ENCODE measurements at regions not wholly inside any gene's neighbourhood (a gene's known extent, or its start where the extent isn't known, plus 50 kb on each side); places are given as distances from the start of the nearest gene placed in this dataset.
"Not testable (repeated sequence)": the region's sequence is repeated elsewhere in the genome, so short reads cannot be mapped to it uniquely, and the experiment has no call there.

DNA sequence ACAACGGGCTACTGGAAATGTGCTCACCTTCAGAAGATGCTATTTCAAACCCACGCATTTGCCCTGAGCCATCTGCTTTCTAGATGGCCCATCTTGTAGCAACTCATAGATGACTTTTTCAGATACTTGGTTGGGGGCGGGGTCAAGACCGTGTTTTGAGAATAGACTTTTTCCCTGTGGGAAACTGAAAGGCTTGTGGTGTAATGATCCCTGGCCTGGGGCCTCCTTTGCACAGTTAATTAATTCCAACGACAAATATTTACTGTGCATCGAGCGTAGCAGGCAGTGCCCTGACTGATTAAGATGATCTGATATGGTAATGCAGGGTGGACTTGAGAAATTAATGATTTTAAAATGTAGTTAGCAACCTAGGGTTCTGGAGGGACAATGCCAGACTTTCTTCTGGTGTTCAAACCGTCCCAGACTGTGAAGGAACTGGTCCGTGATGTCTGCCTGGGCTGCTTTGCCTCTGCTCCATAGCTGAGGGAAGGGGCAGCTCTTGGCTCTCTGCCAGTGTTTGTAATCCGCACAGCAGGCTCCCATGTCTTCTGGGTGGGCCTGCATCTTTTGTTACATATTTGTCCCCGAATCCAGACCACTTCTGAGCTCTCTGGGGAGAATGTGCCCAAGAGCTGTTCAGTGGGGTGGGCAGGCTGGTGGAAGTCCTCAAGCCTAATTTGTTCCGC lies 84.8 kb downstream of the ADAMTS15 start:
- DNase-seq (no peak), ATAC-seq (ENCODE audit: low read depth) (no peak)
- ChIA-PET CTCF (no interaction called here), POLR2A (no interaction called here)
- TF ChIP-seq, protein P1, sequence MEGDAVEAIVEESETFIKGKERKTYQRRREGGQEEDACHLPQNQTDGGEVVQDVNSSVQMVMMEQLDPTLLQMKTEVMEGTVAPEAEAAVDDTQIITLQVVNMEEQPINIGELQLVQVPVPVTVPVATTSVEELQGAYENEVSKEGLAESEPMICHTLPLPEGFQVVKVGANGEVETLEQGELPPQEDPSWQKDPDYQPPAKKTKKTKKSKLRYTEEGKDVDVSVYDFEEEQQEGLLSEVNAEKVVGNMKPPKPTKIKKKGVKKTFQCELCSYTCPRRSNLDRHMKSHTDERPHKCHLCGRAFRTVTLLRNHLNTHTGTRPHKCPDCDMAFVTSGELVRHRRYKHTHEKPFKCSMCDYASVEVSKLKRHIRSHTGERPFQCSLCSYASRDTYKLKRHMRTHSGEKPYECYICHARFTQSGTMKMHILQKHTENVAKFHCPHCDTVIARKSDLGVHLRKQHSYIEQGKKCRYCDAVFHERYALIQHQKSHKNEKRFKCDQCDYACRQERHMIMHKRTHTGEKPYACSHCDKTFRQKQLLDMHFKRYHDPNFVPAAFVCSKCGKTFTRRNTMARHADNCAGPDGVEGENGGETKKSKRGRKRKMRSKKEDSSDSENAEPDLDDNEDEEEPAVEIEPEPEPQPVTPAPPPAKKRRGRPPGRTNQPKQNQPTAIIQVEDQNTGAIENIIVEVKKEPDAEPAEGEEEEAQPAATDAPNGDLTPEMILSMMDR (IDR thresholded peaks at IDR 0.05) = no peak
- H3K9me3 Mint-ChIP-seq = no peaks in the 10 kb centered on the region
- H3K4me1 Mint-ChIP-seq = no peaks in the 10 kb centered on the region
- no peaks in the 10 kb centered on the region for H3K36me3 Mint-ChIP-seq (ENCODE audit: low read depth)
- intact Hi-C loops (cut with micrococcal nuclease) = no loop called here
- no peak overlapping the region for H3K27ac Mint-ChIP-seq
- peaks cover 2% of the 10 kb centered on the region for H3K27me3 Mint-ChIP-seq
- H3K4me3 Mint-ChIP-seq = no peak overlapping the region

DNA sequence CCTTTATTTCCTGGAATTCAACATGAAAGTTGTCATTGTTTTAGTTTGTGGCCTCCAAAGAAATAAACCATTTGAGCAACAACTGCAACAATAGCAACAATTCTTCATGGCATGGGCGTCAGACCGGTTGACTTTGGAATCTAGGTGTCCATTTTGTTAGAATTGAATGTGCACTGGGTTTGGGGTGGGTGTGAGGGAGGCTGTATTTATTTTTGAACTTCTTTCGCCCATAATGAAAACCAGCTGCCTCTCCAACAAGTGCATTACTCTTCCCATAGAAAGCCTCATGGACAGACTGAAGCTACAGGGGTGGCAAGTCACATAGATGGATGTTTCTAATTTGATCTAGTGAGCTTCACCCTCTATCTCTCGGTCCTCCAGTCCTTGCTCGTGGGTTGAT lies 85.4 kb downstream of the ADAMTS15 start:
- Mint-ChIP-seq H3K4me1 (no peaks in the 10 kb centered on the region), H3K27me3 (peaks cover 5% of the 10 kb centered on the region), H3K4me3 (no peak overlapping the region), H3K9me3 (no peaks in the 10 kb centered on the region), H3K27ac (no peak overlapping the region), H3K36me3 (ENCODE audit: low read depth) (no peaks in the 10 kb centered on the region)
- intact Hi-C loops (cut with micrococcal nuclease) = no loop called here
- ATAC-seq (ENCODE audit: low read depth) (no peak), DNase-seq (no peak)
- CTCF ChIA-PET = no interaction called here
- POLR2A ChIA-PET = no interaction called here
- TF ChIP-seq, protein P1 (IDR thresholded peaks at IDR 0.05) = no peak

GRCh38 chr11:130534551-130534950 lies 86.1 kb downstream of the ADAMTS15 start:
- no peaks in the 10 kb centered on the region for H3K36me3 Mint-ChIP-seq (ENCODE audit: low read depth)
- ChIA-PET CTCF (no interaction called here), POLR2A (no interaction called here)
- TF ChIP-seq, protein P1 (IDR thresholded peaks at IDR 0.05) = no peak
- DNase-seq (no peak), ATAC-seq (ENCODE audit: low read depth) (no peak)
- peaks cover 5% of the 10 kb centered on the region for H3K27me3 Mint-ChIP-seq
- no peaks in the 10 kb centered on the region for H3K4me1 Mint-ChIP-seq
- intact Hi-C loops (cut with micrococcal nuclease) = no loop called here
- no peak overlapping the region for H3K4me3 Mint-ChIP-seq
- H3K9me3 Mint-ChIP-seq = no peaks in the 10 kb centered on the region
- no peak overlapping the region for H3K27ac Mint-ChIP-seq

- no peak for DNase-seq
- CTCF ChIA-PET = no interaction called here
- Mint-ChIP-seq H3K4me1 (no peaks in the 10 kb centered on the region), H3K9me3 (no peaks in the 10 kb centered on the region), H3K27me3 (peaks cover 5% of the 10 kb centered on the region), H3K4me3 (no peak overlapping the region), H3K36me3 (ENCODE audit: low read depth) (no peaks in the 10 kb centered on the region), H3K27ac (no peak overlapping the region)
- POLR2A ChIA-PET = no interaction called here
- intact Hi-C loops (cut with micrococcal nuclease) = no loop called here
- no peak for ATAC-seq (ENCODE audit: low read depth)
- TF ChIP-seq, protein P1 (IDR thresholded peaks at IDR 0.05) = no peak
Observed at GRCh38 chr11:130535520-130535919, 87.1 kb downstream of the ADAMTS15 start.

- CTCF ChIA-PET = interaction anchor here (0.6 kb wide), 1 partner anchor 49 kb away, joined by 3 read pairs; no protein-coding TSS in a partner anchor
- peaks cover 5% of the 10 kb centered on the region for H3K27me3 Mint-ChIP-seq
- ATAC-seq (ENCODE audit: low read depth) (no peak), DNase-seq (no peak)
- TF ChIP-seq, protein P1 (IDR thresholded peaks at IDR 0.05) = no peak
- POLR2A ChIA-PET = no interaction called here
- intact Hi-C loops (cut with micrococcal nuclease) = no loop called here
- no peak overlapping the region for H3K4me3 Mint-ChIP-seq
- H3K36me3 Mint-ChIP-seq (ENCODE audit: low read depth) = no peaks in the 10 kb centered on the region
- no peaks in the 10 kb centered on the region for H3K4me1 Mint-ChIP-seq
- H3K9me3 Mint-ChIP-seq = no peaks in the 10 kb centered on the region
- H3K27ac Mint-ChIP-seq = no peak overlapping the region
Observed at GRCh38 chr11:130536106-130537040, 87.9 kb downstream of the ADAMTS15 start.

DNA sequence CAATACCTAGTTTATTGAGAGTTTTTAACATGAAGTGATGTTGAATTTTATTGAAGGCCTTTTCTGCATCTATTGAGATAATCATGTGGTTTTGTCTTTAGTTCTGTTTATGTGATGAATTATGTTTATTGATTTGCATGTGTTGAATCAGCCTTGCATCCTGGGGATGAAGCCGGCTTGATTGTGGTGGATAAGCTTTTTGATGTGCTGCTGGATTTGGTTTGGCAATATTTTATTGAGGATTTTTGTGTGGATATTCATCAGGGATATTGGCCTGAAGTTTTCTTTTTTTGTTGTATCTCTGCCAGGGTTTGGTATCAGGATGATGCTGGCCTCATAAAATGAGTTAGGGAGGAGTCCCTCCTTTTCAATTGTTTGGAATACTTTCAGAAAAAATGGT lies 91.2 kb downstream of the ADAMTS15 start:
- ATAC-seq (ENCODE audit: low read depth); DNase-seq; H3K36me3 Mint-ChIP-seq (ENCODE audit: low read depth); intact Hi-C loops (cut with micrococcal nuclease); H3K4me1 Mint-ChIP-seq; H3K27me3 Mint-ChIP-seq; POLR2A ChIA-PET; H3K9me3 Mint-ChIP-seq; CTCF ChIA-PET; H3K27ac Mint-ChIP-seq; H3K4me3 Mint-ChIP-seq: not testable (repeated sequence)

Data from activated B cell treated with CpG ODN at 0.5 μM for 24 hours (primary cell).